ENCODE measurements at regions not wholly inside any gene's neighbourhood (a gene's known extent, or its start where the extent isn't known, plus 50 kb on each side); places are given as distances from the start of the nearest gene placed in this dataset.

DNA sequence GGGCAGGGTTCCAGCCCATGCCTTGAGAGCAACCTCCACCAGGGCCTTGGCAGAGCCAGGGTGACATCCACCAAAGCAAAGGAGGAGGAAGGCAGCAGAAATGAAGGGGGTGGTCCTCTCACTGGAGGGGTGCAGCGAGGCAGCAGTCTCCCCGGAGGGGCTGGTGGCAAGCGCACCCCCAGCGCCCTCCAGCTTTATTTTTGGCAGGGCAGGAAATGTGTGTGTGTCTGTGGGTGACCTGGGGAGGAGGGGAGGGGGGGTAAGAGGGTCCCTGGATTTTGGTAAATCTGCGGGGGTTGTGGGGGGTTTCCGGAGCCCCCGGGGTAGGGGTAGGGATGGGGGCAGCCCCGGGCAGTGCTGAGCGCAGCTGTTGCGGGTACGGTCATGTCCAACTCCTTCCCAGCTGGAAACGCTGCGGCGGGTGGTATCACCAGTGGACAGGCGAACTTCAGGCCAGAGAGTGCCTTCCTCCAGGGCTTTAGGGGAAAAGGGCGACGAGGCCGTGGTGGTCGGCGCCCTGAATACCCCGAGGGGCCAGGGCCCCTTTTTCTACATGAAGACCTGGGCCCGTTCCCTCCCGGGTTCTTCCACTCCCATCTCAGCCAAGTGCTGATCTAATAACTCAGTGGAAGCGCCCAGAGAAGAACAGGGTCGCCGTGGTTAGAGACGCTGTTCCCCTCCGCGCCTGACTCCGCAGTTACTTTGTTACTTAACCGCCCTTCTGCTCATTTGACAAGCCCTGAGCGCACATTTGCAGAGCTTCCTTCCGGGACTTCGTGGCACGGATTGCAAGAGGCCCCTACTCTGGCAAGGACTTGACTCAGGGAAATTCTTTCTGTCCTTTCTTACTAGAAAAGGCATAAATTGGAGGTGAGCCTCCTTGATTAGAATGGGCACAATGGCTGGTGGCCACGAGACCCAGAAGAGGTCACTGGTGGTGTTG is 55.2 kb downstream of the FOS start:
- peak in 2 of 3 donors; percentile 36 to 69 for DNase-seq

- DNase-seq, result no peak
These were observed 56.0 kb downstream of the FOS start for GRCh38 chr14:75334549-75335051.

DNA sequence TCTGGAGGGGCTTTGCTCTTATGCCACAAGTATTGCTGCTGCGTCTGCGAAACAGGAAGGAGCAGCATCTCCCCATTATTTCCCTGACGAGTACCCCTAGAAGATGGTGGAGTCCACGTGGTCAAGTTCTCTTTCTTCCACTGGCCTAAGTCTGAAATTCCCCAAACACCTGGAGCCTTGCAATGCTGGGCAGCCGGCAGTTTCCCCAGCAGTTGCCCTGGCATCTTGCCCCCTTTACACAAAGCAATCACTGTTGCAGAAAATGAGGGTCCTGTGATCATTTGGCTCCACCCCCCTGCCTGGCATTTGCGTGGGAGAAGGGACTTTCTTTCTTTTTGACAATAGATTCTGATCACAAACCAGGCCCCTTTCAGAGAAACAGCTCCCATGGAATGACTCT is 56.9 kb downstream of the FOS start:
- peak in 1 of 3 donors; percentile 52 for DNase-seq

DNA sequence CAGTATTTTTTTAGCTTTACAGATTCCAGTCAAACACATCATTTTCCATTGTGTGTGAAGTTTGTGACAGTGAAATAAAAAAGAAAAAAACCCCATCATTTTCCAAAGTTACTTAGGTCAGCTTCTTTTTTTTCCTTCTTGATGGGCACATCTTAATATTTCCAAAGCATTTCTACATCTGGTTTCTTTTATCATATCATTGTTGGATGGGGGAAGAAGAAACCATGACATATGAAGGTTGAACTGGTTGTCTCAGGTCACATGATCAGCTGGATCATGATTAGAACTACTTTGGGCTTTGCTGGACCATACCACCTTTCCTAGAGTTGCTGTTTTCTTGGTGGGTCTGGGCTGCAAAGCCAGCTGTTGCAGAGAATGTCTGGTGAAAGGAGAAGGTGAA is 59.8 kb downstream of the FOS start:
- DNase-seq, result no peak

DNA sequence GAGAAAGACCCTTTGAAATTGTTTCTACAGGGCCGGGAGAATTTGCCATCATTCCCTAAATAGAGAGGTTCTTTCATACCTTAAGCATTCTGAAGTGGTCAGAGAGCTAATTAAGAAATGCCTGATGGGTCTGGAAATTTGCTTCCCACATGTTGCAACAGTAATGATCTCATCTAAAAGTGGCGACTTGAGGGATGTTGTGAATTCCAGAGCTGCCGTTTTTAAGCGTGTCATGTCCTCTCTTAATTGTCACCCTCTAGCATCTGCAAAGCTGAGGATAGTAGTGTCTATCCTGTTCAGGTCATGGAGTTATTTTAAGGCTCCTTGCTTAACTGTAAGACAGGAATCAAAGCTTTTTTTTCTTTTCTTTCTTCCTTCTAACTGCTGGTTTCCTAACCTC is 60.4 kb downstream of the FOS start:
- no peak for DNase-seq

DNA sequence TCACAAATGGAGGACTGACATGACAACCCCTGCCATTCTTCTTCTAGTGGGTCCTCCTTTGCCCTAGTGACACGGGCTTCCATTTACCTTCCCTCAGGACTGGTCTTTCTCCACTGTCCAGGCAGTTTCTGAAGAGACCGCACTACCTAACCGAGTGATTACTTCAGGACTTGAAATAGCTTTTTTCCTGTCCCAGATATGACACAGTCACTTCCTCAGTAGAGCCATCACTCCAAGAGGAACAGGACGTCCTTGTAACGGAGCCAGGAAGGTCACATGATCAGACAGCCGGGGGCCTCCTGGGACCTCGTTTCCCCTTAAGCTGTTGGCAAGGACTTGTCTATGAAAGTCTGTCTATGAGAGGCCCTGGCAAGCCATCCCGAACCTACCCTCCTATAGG is 62.3 kb downstream of the FOS start:
- peak; percentile 75 to 79 (median 77) for DNase-seq

DNA sequence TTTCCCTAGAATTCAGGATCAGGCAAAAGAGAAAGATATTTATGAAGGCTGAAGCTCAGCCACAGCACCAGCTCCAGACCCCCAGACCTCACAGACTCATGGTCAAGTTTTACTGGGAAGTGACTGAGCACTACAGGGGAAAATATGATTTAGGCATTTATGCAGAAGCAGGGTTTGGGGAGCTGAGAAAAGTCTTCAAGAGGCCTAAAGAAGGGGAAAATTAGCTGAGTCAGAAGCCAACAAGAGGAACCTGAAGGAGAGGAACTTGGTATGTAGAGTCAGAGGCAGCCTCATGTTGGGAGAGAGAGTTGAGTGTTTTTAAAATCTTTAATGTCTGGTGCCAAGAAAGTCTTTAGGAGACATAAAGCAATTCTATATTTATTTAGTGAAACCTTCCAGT is 63.0 kb downstream of the FOS start:
- DNase-seq, result peak in 1 of 3 donors; percentile 45

GRCh38 chr14:75342762-75343599 is 64.4 kb downstream of the FOS start:
- no peak for DNase-seq

DNA sequence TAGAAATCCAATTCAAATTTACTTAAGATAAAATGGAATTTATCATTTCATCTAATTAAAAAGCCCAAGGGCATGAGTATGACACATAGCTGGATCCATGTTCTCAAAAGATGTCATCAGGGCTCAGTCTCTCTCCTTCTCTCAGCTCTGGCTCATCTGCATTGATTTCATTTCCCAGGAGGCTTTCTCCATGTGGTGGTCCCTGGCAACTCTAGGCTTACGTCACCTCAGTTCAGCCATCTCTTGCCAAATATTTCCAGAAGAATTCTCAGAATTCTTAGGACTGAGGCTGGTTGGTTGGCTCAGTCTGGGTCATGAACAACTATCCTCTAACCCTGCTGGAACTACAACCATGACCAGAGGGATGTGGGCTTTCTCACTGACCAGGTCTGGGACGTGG is 65.3 kb downstream of the FOS start:
- DNase-seq, result no peak

GRCh38 chr14:75344411-75344810 is 65.8 kb downstream of the FOS start:
- no peak for DNase-seq

DNA sequence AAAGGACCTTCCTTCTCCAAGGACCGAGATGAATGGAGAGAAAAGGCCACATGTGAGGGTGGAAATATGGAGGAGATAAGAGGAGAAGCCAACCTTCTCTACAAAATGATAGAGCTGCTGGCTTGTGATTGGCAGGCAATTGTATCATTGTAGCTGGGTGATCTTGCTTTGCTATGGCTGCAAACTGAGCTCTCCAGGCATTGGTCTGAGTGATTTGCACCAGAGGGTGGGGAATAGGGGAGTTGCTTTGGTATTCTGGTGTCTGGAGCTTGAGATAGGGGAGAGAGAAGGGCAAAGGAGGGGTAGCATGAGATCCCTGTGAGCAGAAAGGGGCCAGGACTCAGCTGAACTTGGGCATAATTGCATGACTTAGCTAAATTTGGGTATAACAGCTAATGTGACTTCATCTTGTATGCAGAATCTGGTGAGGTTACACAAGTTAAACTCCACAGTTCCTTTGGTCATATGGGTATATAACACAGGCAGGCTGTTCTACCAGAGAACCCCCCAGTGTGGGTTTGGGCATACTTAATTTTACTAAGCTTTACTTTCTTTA is 72.0 kb downstream of the FOS start:
- no peak for DNase-seq

DNA sequence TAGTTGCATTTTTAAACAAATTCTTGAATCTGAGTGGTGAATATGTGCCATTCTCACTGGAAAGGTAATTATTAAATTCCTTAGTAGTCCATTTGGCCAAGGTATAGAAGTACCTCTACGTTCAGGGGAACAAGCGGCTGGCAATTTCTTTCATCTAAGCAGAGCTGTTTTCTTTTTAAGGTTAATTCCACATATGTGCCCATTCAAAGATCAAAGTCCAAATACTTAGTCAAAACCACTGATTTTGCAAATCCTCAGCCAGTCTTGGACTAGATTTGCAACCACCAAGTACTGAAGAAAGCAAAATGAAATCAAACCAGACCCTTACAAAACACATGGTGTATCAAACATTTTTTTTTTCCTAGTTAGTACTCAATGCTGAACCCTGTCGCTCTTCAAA is 68.7 kb upstream of the JDP2 start:
- DNase-seq, result no peak

GRCh38 chr14:75361041-75361440 is 66.8 kb upstream of the JDP2 start:
- no peak for DNase-seq

- DNase-seq, result no peak
These were observed 65.9 kb upstream of the JDP2 start for GRCh38 chr14:75361751-75362433.

GRCh38 chr14:75363130-75363529 is 64.7 kb upstream of the JDP2 start:
- no peak for DNase-seq

DNA sequence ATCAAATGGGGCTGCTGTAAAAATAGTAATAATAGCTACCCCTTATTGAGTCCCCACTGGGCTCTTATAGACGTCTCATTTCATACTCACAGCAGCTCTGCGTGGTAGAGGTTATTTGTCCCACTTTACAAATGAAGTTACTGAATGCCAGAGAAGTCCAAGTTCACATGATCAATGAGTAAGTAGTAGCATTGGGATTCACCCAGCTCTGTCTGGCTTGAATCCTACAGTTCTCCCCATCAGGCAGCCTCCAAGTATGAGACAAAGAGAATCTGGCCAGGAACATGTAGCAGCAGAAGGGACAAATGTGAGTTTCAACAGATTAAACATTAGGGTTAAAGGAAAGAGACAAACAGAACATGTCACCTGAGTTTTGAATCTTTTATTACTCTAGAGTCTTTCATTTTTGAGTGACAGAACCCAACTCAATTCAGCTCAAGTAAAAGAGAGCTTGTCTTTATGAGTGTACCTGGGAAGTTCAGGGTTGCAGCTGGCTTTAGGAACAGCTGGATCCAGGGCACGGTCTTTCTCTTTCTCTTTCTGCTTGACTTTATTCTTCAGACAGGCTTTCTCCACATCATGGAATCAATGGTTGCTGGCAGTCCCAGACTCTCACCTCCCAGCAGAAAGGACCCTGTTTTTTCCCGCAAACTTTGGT is 64.1 kb upstream of the JDP2 start:
- DNase-seq, result peak in 1 of 3 donors; percentile 47

GRCh38 chr14:75365116-75365515 is 62.7 kb upstream of the JDP2 start:
- no peak for DNase-seq

DNA sequence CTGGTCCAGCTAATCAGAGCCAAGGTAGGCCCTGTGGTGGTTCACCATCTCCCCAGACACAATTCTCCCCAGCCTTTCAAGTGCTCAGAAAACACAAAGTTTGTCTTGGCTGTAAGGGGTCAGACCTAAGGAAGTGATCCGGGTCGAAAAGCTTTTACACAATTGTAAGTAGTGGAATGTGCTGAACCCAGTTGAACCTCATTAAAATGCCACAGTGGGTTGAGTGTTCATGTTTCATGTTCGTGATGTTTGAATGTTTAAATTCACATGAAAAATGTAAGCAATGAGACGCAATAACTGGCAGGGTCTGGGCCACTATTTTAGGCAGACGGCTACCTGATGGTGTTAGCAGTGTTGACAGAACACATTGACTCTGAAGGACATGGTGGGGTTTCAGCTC is 60.9 kb upstream of the JDP2 start:
- DNase-seq, result no peak

DNA sequence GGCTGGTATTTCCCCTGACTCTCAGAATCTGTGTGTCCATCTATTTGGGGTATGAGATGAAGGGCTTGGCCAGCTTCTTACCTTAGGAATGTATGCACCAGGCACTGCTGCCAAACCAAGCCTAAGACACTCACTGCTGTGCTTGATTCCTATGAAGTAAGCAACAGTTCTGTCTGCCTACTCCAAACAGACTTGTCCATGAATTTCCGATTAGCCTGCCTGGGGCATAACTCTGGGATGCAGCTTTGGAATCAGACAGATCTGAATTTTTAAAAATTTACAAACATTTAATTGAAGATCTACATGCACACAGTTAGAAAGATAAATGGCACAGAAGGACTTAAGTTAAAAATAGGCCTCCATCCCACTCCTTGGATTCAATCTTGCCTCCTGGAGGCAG is 59.5 kb upstream of the JDP2 start:
- no peak for DNase-seq

DNA sequence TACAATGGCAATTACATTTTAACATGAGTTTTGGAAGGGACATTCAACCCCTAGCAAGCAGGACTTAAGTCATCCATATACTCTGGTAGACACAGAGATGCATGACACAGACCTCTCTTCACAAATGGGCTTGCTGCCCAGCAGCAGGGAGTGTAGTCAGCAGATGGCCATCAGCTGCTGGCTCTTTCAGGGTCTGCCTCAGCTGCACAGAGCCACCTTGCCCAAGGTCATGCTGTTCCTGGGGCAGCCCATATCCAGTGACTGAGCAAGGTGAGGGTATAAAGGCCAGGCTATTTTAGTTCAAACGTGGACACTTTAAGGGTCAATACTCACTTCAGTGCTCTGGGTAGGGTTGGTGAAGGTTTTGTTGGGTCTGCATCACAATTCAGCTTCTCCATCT is 58.3 kb upstream of the JDP2 start:
- peak; percentile 54 to 71 (median 65) for DNase-seq
